Body of pancreas (tissue), 4 donors: ENCODE measurements at regions not wholly inside any gene's neighbourhood (a gene's known extent, or its start where the extent isn't known, plus 50 kb on each side); places are given as distances from the start of the nearest gene placed in this dataset.

Source experiments
- ATAC-seq: fragments of 150-250 bp; one replicate; pipeline ENCODE4 v1.9.1; 2016
- DNase-seq, 4 donors: peaks; one replicate each; pipeline ENCODE4 v3.0.0-alpha.2; 2019
- H3K27ac ChIP-seq, 4 donors: fragments of 200-600 bp; sonication (generic); 1 replicate in 3 of 4; 2 replicates in 1 of 4; pipeline versions ENCODE4 v1.5.1 to v1.6.1; 2016 to 2019; ENCODE audit warnings: mild to moderate bottlenecking in 1 of 4, mixed read lengths in 1 of 4, moderate library complexity in 1 of 4
- H3K27me3 ChIP-seq, 2 donors: fragments of 200-600 bp; sonication (generic); one replicate each; pipeline ENCODE4 v1.6.0; 2016; ENCODE audit warnings: mild to moderate bottlenecking in 1 of 2
- H3K36me3 ChIP-seq, 2 donors: fragments of 200-600 bp; sonication (generic); replicated peaks in 1 of 2; 2 replicates each; pipeline ENCODE4 v1.5.1; 2016; ENCODE audit warnings: low read depth in 2 of 2; ENCODE audit not compliant: insufficient read depth in 1 of 2
- H3K4me1 ChIP-seq: fragments of 200-600 bp; sonication (generic); one replicate; pipeline ENCODE4 v1.6.0; 2016
- H3K4me3 ChIP-seq, 2 donors: fragments of 200-600 bp; sonication (generic); 1 replicate in 1 of 2; 2 replicates in 1 of 2; pipeline ENCODE4 v1.5.1; 2016 to 2019
- H3K9me3 ChIP-seq, 3 donors: fragments of 200-600 bp; sonication (generic); 1 replicate in 2 of 3; 2 replicates in 1 of 3; pipeline ENCODE4 v1.5.1; 2016
- CTCF ChIP-seq, 7 experiments: fragments of 450-650 bp in 4 of 7; fragments of 200-600 bp in 3 of 7; sonication (generic) in 3 of 7; IDR thresholded peaks; one replicate each; pipeline ENCODE4 v1.5.1; 2016 to 2019; ENCODE audit warnings: antibody characterized with exemption in 7 of 7
- POLR2A ChIP-seq, 3 donors: fragments of 450-650 bp; IDR thresholded peaks; one replicate each; pipeline ENCODE4 v1.6.1; 2016; ENCODE audit warnings: antibody characterized with exemption in 3 of 3, mild to moderate bottlenecking in 2 of 3
- WGBS, 2 donors: methylation state at CpG; one replicate each; pipeline ENCODE4 v1.1.5; 2017; 5-methylcytosine and 5-hydroxymethylcytosine counted together
- intact Hi-C: fragments of 100-400 bp; cut with DNase I; formaldehyde crosslinking; loops from one replicate; pipeline ENCODE4 v1.15.1; 2023

- no peaks in the 10 kb centered on the region for H3K9me3 ChIP-seq
- no peak for DNase-seq
- no peak overlapping the region for H3K27ac ChIP-seq
- no peak for ATAC-seq
- 31 to 46% methylated on average over 1 of the region's 1 CpG for WGBS, 2 donors
- no peaks in the 10 kb centered on the region for H3K4me1 ChIP-seq
- no peak overlapping the region for H3K4me3 ChIP-seq
- H3K27me3 ChIP-seq = no peaks in the 10 kb centered on the region
- intact Hi-C loops = no loop called here
- H3K36me3 ChIP-seq = no peaks in the 10 kb centered on the region
- no peak for TF ChIP-seq POLR2A (IDR thresholded peaks at IDR 0.05)
- no peak for TF ChIP-seq CTCF (IDR thresholded peaks at IDR 0.05)
Measured at GRCh38 chr1:193451001-193451400, 264.6 kb upstream of the B3GALT2 start.

- Histone ChIP-seq H3K4me3 (no peak overlapping the region), H3K9me3 (no peaks in the 10 kb centered on the region), H3K27me3 (no peaks in the 10 kb centered on the region), H3K4me1 (no peaks in the 10 kb centered on the region), H3K27ac (no peak overlapping the region), H3K36me3 (no peaks in the 10 kb centered on the region)
- no peak for TF ChIP-seq POLR2A (IDR thresholded peaks at IDR 0.05)
- no peak for DNase-seq
- intact Hi-C loops = no loop called here
- no peak for ATAC-seq
- 52 to 59% methylated on average over 5 of the region's 5 CpGs for WGBS, 2 donors
Measured at GRCh38 chr1:193448682-193449461, 262.5 kb upstream of the B3GALT2 start.

- ATAC-seq = no peak
Measured at GRCh38 chr1:193443886-193444285, 257.5 kb upstream of the B3GALT2 start.

GRCh38 chr1:193438771-193439170, 252.4 kb upstream of the B3GALT2 start:
- Histone ChIP-seq H3K36me3 (no peaks in the 10 kb centered on the region), H3K4me1 (no peaks in the 10 kb centered on the region), H3K27ac (no peak overlapping the region), H3K9me3 (no peaks in the 10 kb centered on the region), H3K27me3 (no peaks in the 10 kb centered on the region), H3K4me3 (no peak overlapping the region)
- DNase-seq = no peak
- TF ChIP-seq POLR2A (IDR thresholded peaks at IDR 0.05) (no peak), CTCF (IDR thresholded peaks at IDR 0.05) (no peak)
- WGBS, 2 donors = 66 to 94% methylated on average over 1 of the region's 1 CpG
- intact Hi-C loops = no loop called here
- no peak for ATAC-seq

More at GRCh38 chr1:193443886-193444285, 257.5 kb upstream of the B3GALT2 start:
- H3K27me3 ChIP-seq = no peaks in the 10 kb centered on the region
- H3K4me3 ChIP-seq = no peak overlapping the region
- no peaks in the 10 kb centered on the region for H3K36me3 ChIP-seq
- no peaks in the 10 kb centered on the region for H3K4me1 ChIP-seq
- DNase-seq = no peak
- no peak for TF ChIP-seq CTCF (IDR thresholded peaks at IDR 0.05)
- no peak for TF ChIP-seq POLR2A (IDR thresholded peaks at IDR 0.05)
- intact Hi-C loops = no loop called here
- no peaks in the 10 kb centered on the region for H3K9me3 ChIP-seq
- no peak overlapping the region for H3K27ac ChIP-seq
- 68 to 70% methylated on average over 2 of the region's 2 CpGs for WGBS, 2 donors

GRCh38 chr1:193438312-193438711, 251.9 kb upstream of the B3GALT2 start:
- Histone ChIP-seq H3K4me1 (no peaks in the 10 kb centered on the region), H3K9me3 (peaks cover 0 to 3% (median 0%) of the 10 kb centered on the region in 3 donors), H3K4me3 (no peak overlapping the region), H3K27ac (no peak overlapping the region), H3K36me3 (no peaks in the 10 kb centered on the region), H3K27me3 (no peaks in the 10 kb centered on the region)
- TF ChIP-seq POLR2A (IDR thresholded peaks at IDR 0.05) (no peak), CTCF (IDR thresholded peaks at IDR 0.05) (no peak)
- intact Hi-C loops = no loop called here
- DNase-seq = no peak
- ATAC-seq = no peak
- WGBS, 2 donors = 73 to 91% methylated on average over 2 of the region's 2 CpGs
